Mammary epithelial cell (primary cell): ENCODE measurements at regions not wholly inside any gene's neighbourhood (a gene's known extent, or its start where the extent isn't known, plus 50 kb on each side); places are given as distances from the start of the nearest gene placed in this dataset.

Experiments used
- EZH2 ChIP-seq: IDR thresholded peaks from 2 replicates; pipeline ENCODE4 v1.6.1; 2012; ENCODE audit warnings: low read length, inconsistent platforms, borderline replicate concordance
- TF ChIP-seq, protein P1 (sequence below), 2 donors: IDR thresholded peaks in 1 of 2; conservative IDR thresholded peaks in 1 of 2; 2 replicates each; pipeline ENCODE4 v1.5.1; 2011 to 2012; ENCODE audit warnings: inconsistent platforms in 2 of 2, low read length in 2 of 2, mild to moderate bottlenecking in 2 of 2, control low read depth in 1 of 2, low read depth in 1 of 2; ENCODE audit not compliant: insufficient read depth in 1 of 2; ENCODE audit errors: extremely low read depth in 1 of 2

DNA sequence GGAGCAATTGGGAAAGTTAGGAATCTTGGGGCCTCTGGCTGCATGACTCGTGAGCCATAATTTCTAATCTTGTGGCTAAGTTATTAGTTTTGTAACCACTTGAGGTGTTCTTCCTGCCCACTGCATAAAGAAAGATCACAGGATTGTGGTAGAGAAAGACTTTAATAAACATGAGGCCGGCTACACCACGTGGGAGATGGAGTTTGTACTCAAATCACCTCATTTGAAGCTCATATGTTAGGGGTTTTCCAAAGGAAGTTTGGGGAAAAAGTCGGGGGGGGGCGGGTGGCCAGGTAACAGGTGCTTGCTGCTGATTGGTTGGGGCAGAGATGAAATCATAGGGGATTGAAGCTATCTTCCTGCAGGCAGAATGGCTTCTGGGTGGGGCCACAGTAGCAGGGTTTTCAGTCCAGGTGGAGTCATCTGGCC is 287.8 kb downstream of the ZNF674 start:
- TF ChIP-seq, protein P1, sequence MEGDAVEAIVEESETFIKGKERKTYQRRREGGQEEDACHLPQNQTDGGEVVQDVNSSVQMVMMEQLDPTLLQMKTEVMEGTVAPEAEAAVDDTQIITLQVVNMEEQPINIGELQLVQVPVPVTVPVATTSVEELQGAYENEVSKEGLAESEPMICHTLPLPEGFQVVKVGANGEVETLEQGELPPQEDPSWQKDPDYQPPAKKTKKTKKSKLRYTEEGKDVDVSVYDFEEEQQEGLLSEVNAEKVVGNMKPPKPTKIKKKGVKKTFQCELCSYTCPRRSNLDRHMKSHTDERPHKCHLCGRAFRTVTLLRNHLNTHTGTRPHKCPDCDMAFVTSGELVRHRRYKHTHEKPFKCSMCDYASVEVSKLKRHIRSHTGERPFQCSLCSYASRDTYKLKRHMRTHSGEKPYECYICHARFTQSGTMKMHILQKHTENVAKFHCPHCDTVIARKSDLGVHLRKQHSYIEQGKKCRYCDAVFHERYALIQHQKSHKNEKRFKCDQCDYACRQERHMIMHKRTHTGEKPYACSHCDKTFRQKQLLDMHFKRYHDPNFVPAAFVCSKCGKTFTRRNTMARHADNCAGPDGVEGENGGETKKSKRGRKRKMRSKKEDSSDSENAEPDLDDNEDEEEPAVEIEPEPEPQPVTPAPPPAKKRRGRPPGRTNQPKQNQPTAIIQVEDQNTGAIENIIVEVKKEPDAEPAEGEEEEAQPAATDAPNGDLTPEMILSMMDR (conservative IDR thresholded peaks at IDR 0.05 in 1 of 2, IDR thresholded peaks at IDR 0.05 in 1 of 2; ENCODE audit: extremely low read depth in 1 of 2, insufficient read depth in 1 of 2, low read depth in 1 of 2, low read length in 2 of 2) = no peak
- no peak for TF ChIP-seq EZH2
